A549 (cell line): ENCODE measurements at regions not wholly inside any gene's neighbourhood (a gene's known extent, or its start where the extent isn't known, plus 50 kb on each side); places are given as distances from the start of the nearest gene placed in this dataset.

Experiments
- ATAC-seq, 2 experiments: fragments of 200-7000 bp in 1 of 2; fragments of >200 bp in 1 of 2; cut with Nextera tagmentation in 1 of 2; cut with Tn5 transposase in 1 of 2; 3 replicates each; pipeline versions ENCODE4 v1.8.0 to v1.9.1; 2018 to 2020; ENCODE audit warnings: mild to moderate bottlenecking in 1 of 2, moderate library complexity in 1 of 2
- CTCF ChIA-PET: fragments of 300-600 bp; sonication (Branson Sonifier 250); formaldehyde crosslinking; extraction: SDS; loops from one replicate; lab custom pipeline; 2021; ENCODE audit warnings: antibody characterized with exemption, inconsistent platforms; lab: Yijun Ruan, JAX
- POLR2A ChIA-PET: fragments of 350-600 bp; formaldehyde crosslinking; extraction: SDS; loops from one replicate; lab custom pipeline; 2021; ENCODE audit warnings: antibody characterized with exemption, inconsistent platforms; lab: Yijun Ruan, JAX
- DNase-seq, 2 experiments: peaks; one replicate each; pipeline versions ENCODE4 v3.0.0 to v3.0.0-alpha.2; 2011 to 2016; ENCODE audit warnings: low read depth in 1 of 2, low spot score in 1 of 2
- FAIRE-seq: peaks from 2 replicates; lab custom pipeline; 2011; peaks lifted over from hg19 to GRCh38; lab: Jason Lieb, UNC
- H3K27ac ChIP-seq, 2 experiments: fragments of >200 bp; sonication (Bioruptor Twin); formaldehyde crosslinking; 3 replicates each; pipeline ENCODE4 v1.5.1; 2016 to 2017
- H3K4me1 ChIP-seq: fragments of >200 bp; sonication (Bioruptor Twin); formaldehyde crosslinking; 3 replicates; pipeline ENCODE4 v1.6.1; 2016
- H3K4me2 ChIP-seq: fragments of >200 bp; sonication (Bioruptor Twin); formaldehyde crosslinking; 3 replicates; pipeline ENCODE4 v1.6.1; 2016
- H3K4me3 ChIP-seq: fragments of >200 bp; sonication (Bioruptor Twin); formaldehyde crosslinking; 3 replicates; pipeline ENCODE4 v1.5.1; 2016
- H3K9me3 ChIP-seq: fragments of >200 bp; sonication (Bioruptor Twin); formaldehyde crosslinking; 3 replicates; pipeline ENCODE4 v1.6.1; 2016
- BCL3 ChIP-seq: fragments of >200 bp; sonication (Bioruptor Twin); formaldehyde crosslinking; IDR thresholded peaks from 3 replicates; pipeline ENCODE4 v1.6.1; 2016
- CBX8 ChIP-seq: fragments of 200-600 bp; sonication (generic); IDR thresholded peaks from 2 replicates; pipeline ENCODE4 v1.6.1; 2016
- CHD2 ChIP-seq: fragments of 150-350 bp; IDR thresholded peaks from 2 replicates; pipeline ENCODE4 v1.6.1; 2014; ENCODE audit warnings: low read length; ENCODE audit not compliant: partially characterized antibody
- EHF ChIP-seq: fragments of 250-450 bp; sonication (Bioruptor Pico); IDR thresholded peaks from 2 replicates; pipeline ENCODE4 v1.5.0; 2020; ENCODE audit warnings: mild to moderate bottlenecking
- EHMT2 ChIP-seq: fragments of 200-600 bp; sonication (generic); IDR thresholded peaks from 2 replicates; pipeline ENCODE4 v1.6.1; 2016; ENCODE audit warnings: antibody characterized with exemption, low read depth, mild to moderate bottlenecking, moderate library complexity
- ELK1 ChIP-seq: fragments of 150-350 bp; IDR thresholded peaks from 2 replicates; pipeline ENCODE4 v1.6.1; 2014; ENCODE audit warnings: low read depth, mild to moderate bottlenecking, low read length
- ESRRA ChIP-seq: fragments of 150-350 bp; IDR thresholded peaks from 2 replicates; pipeline ENCODE4 v1.6.1; 2014; ENCODE audit warnings: mild to moderate bottlenecking, low read length, borderline replicate concordance
- FOXS1 ChIP-seq: fragments of 250-450 bp; sonication (Bioruptor Pico); IDR thresholded peaks from 2 replicates; pipeline ENCODE4 v1.5.0; 2020; ENCODE audit warnings: mild to moderate bottlenecking, moderate library complexity
- GATA3 ChIP-seq: IDR thresholded peaks from 2 replicates; pipeline ENCODE4 v1.6.1; 2012; ENCODE audit warnings: borderline replicate concordance
- HDAC2 ChIP-seq: fragments of 200-600 bp; sonication (generic); IDR thresholded peaks from 2 replicates; pipeline ENCODE4 v1.6.1; 2016
- HES2 ChIP-seq: fragments of >200 bp; sonication (Bioruptor Twin); formaldehyde crosslinking; IDR thresholded peaks from 2 replicates; pipeline ENCODE4 v1.6.1; 2016
- HOXA7 ChIP-seq: fragments of 250-450 bp; sonication (Bioruptor Pico); IDR thresholded peaks from 2 replicates; pipeline ENCODE4 v1.5.0; 2020; ENCODE audit warnings: mild to moderate bottlenecking, moderate library complexity
- JUNB ChIP-seq: fragments of >200 bp; sonication (Bioruptor Twin); formaldehyde crosslinking; IDR thresholded peaks from 2 replicates; pipeline ENCODE4 v1.6.1; 2016
- KDM5A ChIP-seq: fragments of 200-600 bp; sonication (generic); IDR thresholded peaks from 2 replicates; pipeline ENCODE4 v1.6.1; 2016; ENCODE audit warnings: antibody characterized with exemption, mild to moderate bottlenecking
- MAZ ChIP-seq: fragments of 150-350 bp; IDR thresholded peaks from 2 replicates; pipeline ENCODE4 v1.6.1; 2014; ENCODE audit warnings: antibody characterized with exemption, low read depth, low read length, borderline replicate concordance
- MYC ChIP-seq: IDR thresholded peaks from 2 replicates; pipeline ENCODE4 v1.6.1; 2012; ENCODE audit warnings: mild to moderate bottlenecking, inconsistent platforms, low read length, improper control_type of control experiment, borderline replicate concordance
- PBX3 ChIP-seq: IDR thresholded peaks from 2 replicates; pipeline ENCODE4 v1.6.1; 2012
- PHF8 ChIP-seq: fragments of 200-600 bp; sonication (generic); IDR thresholded peaks from 2 replicates; pipeline ENCODE4 v1.6.1; 2016; ENCODE audit warnings: low read depth, mild to moderate bottlenecking, antibody characterized with exemption, moderate library complexity, borderline replicate concordance
- POLR2AphosphoS2 ChIP-seq: conservative IDR thresholded peaks from 2 replicates; pipeline ENCODE4 v1.6.1; 2012; ENCODE audit warnings: low read length, improper control_type of control experiment, inconsistent platforms
- RARB ChIP-seq: fragments of 250-450 bp; sonication (Bioruptor Pico); IDR thresholded peaks from 2 replicates; pipeline ENCODE4 v1.8.0; 2021; ENCODE audit warnings: mild to moderate bottlenecking, moderate library complexity
- REST ChIP-seq: fragments of 200-600 bp; sonication (generic); IDR thresholded peaks from 2 replicates; pipeline ENCODE4 v1.6.1; 2016; ENCODE audit warnings: antibody characterized with exemption, mild to moderate bottlenecking, moderate library complexity
- SMC3 ChIP-seq: fragments of >200 bp; sonication (Bioruptor Twin); formaldehyde crosslinking; IDR thresholded peaks from 3 replicates; pipeline ENCODE4 v1.6.1; 2018; ENCODE audit warnings: inconsistent platforms
- SREBF2 ChIP-seq: fragments of 450-650 bp; IDR thresholded peaks from 2 replicates; pipeline ENCODE4 v1.6.1; 2014; ENCODE audit warnings: mild to moderate bottlenecking, moderate library complexity
- TFCP2L1 ChIP-seq: fragments of 250-450 bp; sonication (Bioruptor Pico); IDR thresholded peaks from 2 replicates; pipeline ENCODE4 v1.5.0; 2021; ENCODE audit warnings: mild to moderate bottlenecking
- WGBS: methylation state at CpG from one replicate; pipeline ENCODE4 v1.1.6; 2017; ENCODE audit errors: missing lambda C conversion rate; 5-methylcytosine and 5-hydroxymethylcytosine counted together
- TF ChIP-seq, protein P1 (sequence below): IDR thresholded peaks from 2 replicates; pipeline ENCODE4 v1.6.1; 2012; ENCODE audit warnings: low read depth, borderline replicate concordance

GRCh38 chr10:80753612-80754011 is 215.9 kb downstream of the SH2D4B start:
- FAIRE-seq (no peak), ATAC-seq (no peak), DNase-seq (no peak)
- 0% methylated on average over 1 of the region's 1 CpG for WGBS
- TF ChIP-seq PHF8 (no peak), RARB (CRISPR knock-in tag) (no peak), MAZ (no peak), SMC3 (no peak), PBX3 (no peak), POLR2AphosphoS2 (no peak), CHD2 (no peak), SREBF2 (no peak), TFCP2L1 (no peak), HES2 (no peak), ELK1 (no peak), ESRRA (no peak)
- ChIA-PET POLR2A (no interaction called here), CTCF (no interaction called here)
- H3K27ac ChIP-seq = no peak overlapping the region
- H3K4me3 ChIP-seq = no peak overlapping the region
- no peaks in the 10 kb centered on the region for H3K9me3 ChIP-seq
- H3K4me2 ChIP-seq = no peak overlapping the region
- H3K4me1 ChIP-seq = no peaks in the 10 kb centered on the region

DNA sequence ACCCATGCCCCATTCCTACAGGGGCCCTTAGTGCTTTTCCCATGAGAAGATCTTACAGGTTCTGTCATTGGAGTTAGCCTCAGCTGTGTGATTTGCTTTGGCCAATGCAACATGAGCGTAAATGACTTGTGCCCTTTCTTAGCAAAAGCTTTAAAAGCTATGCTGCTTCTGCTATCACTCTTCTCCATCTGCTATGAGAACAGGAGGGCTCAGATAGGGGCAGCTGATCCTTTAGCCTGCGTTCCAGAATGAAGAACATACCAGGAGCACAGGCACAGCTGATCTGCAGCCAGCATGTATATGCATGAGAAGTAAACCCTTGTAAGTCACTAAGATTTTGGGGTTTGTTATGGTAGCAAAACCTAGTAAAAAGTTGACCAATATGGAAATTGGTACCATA is 218.2 kb downstream of the SH2D4B start:
- FAIRE-seq (no peak), DNase-seq (no peak), ATAC-seq (no peak)
- 15% methylated on average over 2 of the region's 2 CpGs for WGBS
- TF ChIP-seq EHF (CRISPR knock-in tag) (no peak), FOXS1 (no peak), HDAC2 (no peak), REST (no peak), BCL3 (no peak), MYC (no peak), HOXA7 (CRISPR knock-in tag) (no peak), KDM5A (no peak), EHMT2 (no peak), RARB (CRISPR knock-in tag) (no peak), JUNB (no peak), CBX8 (no peak), ESRRA (no peak), GATA3 (no peak)
- TF ChIP-seq, protein P1, sequence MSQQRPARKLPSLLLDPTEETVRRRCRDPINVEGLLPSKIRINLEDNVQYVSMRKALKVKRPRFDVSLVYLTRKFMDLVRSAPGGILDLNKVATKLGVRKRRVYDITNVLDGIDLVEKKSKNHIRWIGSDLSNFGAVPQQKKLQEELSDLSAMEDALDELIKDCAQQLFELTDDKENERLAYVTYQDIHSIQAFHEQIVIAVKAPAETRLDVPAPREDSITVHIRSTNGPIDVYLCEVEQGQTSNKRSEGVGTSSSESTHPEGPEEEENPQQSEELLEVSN = no peak
- ChIA-PET POLR2A (no interaction called here), CTCF (no interaction called here)
- Histone ChIP-seq H3K4me1 (no peaks in the 10 kb centered on the region), H3K9me3 (no peaks in the 10 kb centered on the region), H3K4me2 (no peak overlapping the region), H3K27ac (no peak overlapping the region), H3K4me3 (no peak overlapping the region)
